ENCODE measurements at regions not wholly inside any gene's neighbourhood (a gene's known extent, or its start where the extent isn't known, plus 50 kb on each side); places are given as distances from the start of the nearest gene placed in this dataset.

DNA sequence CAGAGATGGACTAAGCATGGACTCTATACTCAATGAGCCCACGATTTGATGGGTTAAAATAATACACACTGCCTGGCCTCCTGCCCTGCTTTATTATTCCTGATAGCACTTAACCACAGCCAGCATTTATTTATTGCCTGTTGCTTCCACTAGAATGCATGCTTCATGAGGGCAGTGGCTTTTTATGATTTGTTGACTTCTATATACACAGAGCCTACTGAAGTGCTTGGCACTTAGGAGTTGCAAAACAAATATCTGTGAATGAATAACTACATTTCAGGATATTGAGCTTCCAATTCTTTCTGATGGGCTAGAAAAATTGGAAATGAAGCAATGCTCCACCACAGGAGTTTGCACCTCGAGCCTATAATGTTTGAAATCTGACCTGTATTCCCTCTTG is 513.6 kb upstream of the ZMIZ1 start:
- Histone ChIP-seq H3K4me1 (ENCODE audit: control insufficient read depth in 1 of 2, insufficient read depth in 2 of 2, low read length in 2 of 2) (no peaks in the 10 kb centered on the region), H3K27ac (ENCODE audit: low read depth, low read length) (no peak overlapping the region), H3K9me3 (ENCODE audit: control insufficient read depth in 1 of 2, insufficient read depth in 1 of 2, low read depth in 1 of 2, low read length in 2 of 2) (no peaks in the 10 kb centered on the region), H2AFZ (ENCODE audit: low read depth, low read length, poor library complexity, severe bottlenecking) (no peak overlapping the region), H3K4me3 (replicated peaks in 1 of 2; ENCODE audit: low read depth in 1 of 2, low read length in 2 of 2) (no peak overlapping the region), H3K36me3 (ENCODE audit: control insufficient read depth in 1 of 2, insufficient read depth in 2 of 2, low read length in 2 of 2) (no peaks in the 10 kb centered on the region), H4K20me1 (ENCODE audit: insufficient read depth) (no peaks in the 10 kb centered on the region), H3K4me2 (ENCODE audit: low read length) (no peak overlapping the region), H3K79me2 (ENCODE audit: insufficient read depth, low read length) (no peaks in the 10 kb centered on the region), H3K27me3 (ENCODE audit: insufficient read depth, low read length) (peaks cover 2% of the 10 kb centered on the region; the same call in 1 of the 2 replicates), H3K9ac (ENCODE audit: low read length) (no peak overlapping the region), H3K9me2 (ENCODE audit: insufficient read depth) (no peaks in the 10 kb centered on the region)
- intact Hi-C loops (cut with micrococcal nuclease) = no loop called here
- ATAC-seq = no peak
- TF ChIP-seq POLR2AphosphoS5 (IDR thresholded peaks at IDR 0.05; ENCODE audit: low read depth, low read length) (no peak), JUND (IDR thresholded peaks at IDR 0.05) (no peak), CBX3 (IDR thresholded peaks at IDR 0.05; ENCODE audit: low read depth) (no peak), SIN3A (IDR thresholded peaks at IDR 0.05; ENCODE audit: low read depth) (no peak), CEBPB (IDR thresholded peaks at IDR 0.05; ENCODE audit: low read depth) (no peak), TCF7L2 (IDR thresholded peaks at IDR 0.05; ENCODE audit: borderline replicate concordance, extremely low read depth, insufficient read depth, insufficient read length) (no peak)
- TF ChIP-seq, protein P1, sequence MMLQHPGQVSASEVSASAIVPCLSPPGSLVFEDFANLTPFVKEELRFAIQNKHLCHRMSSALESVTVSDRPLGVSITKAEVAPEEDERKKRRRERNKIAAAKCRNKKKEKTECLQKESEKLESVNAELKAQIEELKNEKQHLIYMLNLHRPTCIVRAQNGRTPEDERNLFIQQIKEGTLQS (IDR thresholded peaks at IDR 0.05) = no peak
- TF ChIP-seq, protein P2, sequence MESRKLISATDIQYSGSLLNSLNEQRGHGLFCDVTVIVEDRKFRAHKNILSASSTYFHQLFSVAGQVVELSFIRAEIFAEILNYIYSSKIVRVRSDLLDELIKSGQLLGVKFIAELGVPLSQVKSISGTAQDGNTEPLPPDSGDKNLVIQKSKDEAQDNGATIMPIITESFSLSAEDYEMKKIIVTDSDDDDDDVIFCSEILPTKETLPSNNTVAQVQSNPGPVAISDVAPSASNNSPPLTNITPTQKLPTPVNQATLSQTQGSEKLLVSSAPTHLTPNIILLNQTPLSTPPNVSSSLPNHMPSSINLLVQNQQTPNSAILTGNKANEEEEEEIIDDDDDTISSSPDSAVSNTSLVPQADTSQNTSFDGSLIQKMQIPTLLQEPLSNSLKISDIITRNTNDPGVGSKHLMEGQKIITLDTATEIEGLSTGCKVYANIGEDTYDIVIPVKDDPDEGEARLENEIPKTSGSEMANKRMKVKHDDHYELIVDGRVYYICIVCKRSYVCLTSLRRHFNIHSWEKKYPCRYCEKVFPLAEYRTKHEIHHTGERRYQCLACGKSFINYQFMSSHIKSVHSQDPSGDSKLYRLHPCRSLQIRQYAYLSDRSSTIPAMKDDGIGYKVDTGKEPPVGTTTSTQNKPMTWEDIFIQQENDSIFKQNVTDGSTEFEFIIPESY (IDR thresholded peaks at IDR 0.05; ENCODE audit: extremely low read depth, insufficient replicate concordance, low read length) = no peak
- BruUV-seq (replicated peaks) = no TSS peak
- ChIA-PET RAD21 (ENCODE audit: low non-redundant PET in 1 of 2, low total read pairs in 2 of 2, uncharacterized antibody in 2 of 2, unreplicated experiment in 2 of 2) (no interaction called here), POLR2A (no interaction called here), CTCF (no interaction called here)
- DNase-seq (ENCODE audit: low read depth, low spot score) = no peak

Measured in HCT116 (cell line).